Endothelial cell of umbilical vein (primary cell): ENCODE measurements at regions not wholly inside any gene's neighbourhood (a gene's known extent, or its start where the extent isn't known, plus 50 kb on each side); places are given as distances from the start of the nearest gene placed in this dataset.

Source experiments
- JUN ChIP-seq: IDR thresholded peaks from 2 replicates; pipeline ENCODE4 v1.6.1; 2011; ENCODE audit warnings: borderline replicate concordance, low read depth; ENCODE audit not compliant: insufficient read length, insufficient read depth
- POLR2AphosphoS5 ChIP-seq: IDR thresholded peaks from 2 replicates; pipeline ENCODE4 v1.6.1; 2012; ENCODE audit warnings: low read depth, mild to moderate bottlenecking, control low read depth, low read length, moderate library complexity; ENCODE audit not compliant: insufficient read depth
- TF ChIP-seq, protein P1 (sequence below), 2 donors: IDR thresholded peaks; 1 replicate in 1 of 2; 2 replicates in 1 of 2; pipeline ENCODE4 v1.5.1; 2011; ENCODE audit warnings: low read length in 2 of 2, mild to moderate bottlenecking in 2 of 2, moderate library complexity in 2 of 2, control low read depth in 1 of 2, inconsistent platforms in 1 of 2, low read depth in 1 of 2; ENCODE audit not compliant: insufficient read depth in 1 of 2; ENCODE audit errors: extremely low read depth in 1 of 2

DNA sequence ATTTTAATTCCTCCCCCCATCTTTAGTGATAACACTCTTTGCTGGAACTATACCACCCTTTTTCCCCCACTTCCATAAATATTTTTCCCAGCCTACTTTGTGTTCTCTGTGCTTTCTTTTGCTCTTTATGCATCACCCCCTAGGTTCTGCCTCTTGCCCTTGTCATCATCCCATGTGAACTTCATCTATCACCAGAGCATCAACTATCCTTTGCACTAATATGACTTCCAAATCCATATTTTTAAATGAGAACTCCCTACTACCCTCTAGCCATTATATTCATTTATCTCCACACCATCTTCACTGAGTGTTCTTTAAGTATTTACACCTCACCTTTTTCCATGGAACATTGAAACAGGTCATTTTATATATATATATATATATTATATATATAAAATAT, 452.7 kb downstream of the FOXO1 start:
- TF ChIP-seq, protein P1, sequence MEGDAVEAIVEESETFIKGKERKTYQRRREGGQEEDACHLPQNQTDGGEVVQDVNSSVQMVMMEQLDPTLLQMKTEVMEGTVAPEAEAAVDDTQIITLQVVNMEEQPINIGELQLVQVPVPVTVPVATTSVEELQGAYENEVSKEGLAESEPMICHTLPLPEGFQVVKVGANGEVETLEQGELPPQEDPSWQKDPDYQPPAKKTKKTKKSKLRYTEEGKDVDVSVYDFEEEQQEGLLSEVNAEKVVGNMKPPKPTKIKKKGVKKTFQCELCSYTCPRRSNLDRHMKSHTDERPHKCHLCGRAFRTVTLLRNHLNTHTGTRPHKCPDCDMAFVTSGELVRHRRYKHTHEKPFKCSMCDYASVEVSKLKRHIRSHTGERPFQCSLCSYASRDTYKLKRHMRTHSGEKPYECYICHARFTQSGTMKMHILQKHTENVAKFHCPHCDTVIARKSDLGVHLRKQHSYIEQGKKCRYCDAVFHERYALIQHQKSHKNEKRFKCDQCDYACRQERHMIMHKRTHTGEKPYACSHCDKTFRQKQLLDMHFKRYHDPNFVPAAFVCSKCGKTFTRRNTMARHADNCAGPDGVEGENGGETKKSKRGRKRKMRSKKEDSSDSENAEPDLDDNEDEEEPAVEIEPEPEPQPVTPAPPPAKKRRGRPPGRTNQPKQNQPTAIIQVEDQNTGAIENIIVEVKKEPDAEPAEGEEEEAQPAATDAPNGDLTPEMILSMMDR (IDR thresholded peaks at IDR 0.05; ENCODE audit: extremely low read depth in 1 of 2, insufficient read depth in 1 of 2, low read depth in 1 of 2, low read length in 2 of 2) = no peak
- TF ChIP-seq POLR2AphosphoS5 (no peak), JUN (no peak)
